ENCODE measurements at regions not wholly inside any gene's neighbourhood (a gene's known extent, or its start where the extent isn't known, plus 50 kb on each side); places are given as distances from the start of the nearest gene placed in this dataset.
"Not testable (repeated sequence)": the region's sequence is repeated elsewhere in the genome, so short reads cannot be mapped to it uniquely, and the experiment has no call there.

- H3K4me1 Mint-ChIP-seq: peaks cover 36 to 66% (median 59%) of the 10 kb centered on the region in 3 donors
- not testable (repeated sequence) for H3K27me3 Mint-ChIP-seq
- peaks cover 38 to 48% of the 10 kb centered on the region in 2 experiments for H3K4me1 ChIP-seq (ENCODE audit: control insufficient read depth in 1 of 2, extremely low read depth in 1 of 2, insufficient read depth in 2 of 2, low read length in 2 of 2)
Measured at GRCh38 chr2:195564625-195565135, 92.3 kb upstream of the SLC39A10 start.

GRCh38 chr2:195563857-195564512 lies 93.0 kb upstream of the SLC39A10 start:
- no peaks in the 10 kb centered on the region for H3K27me3 ChIP-seq (replicated peaks in 1 of 2; ENCODE audit: control insufficient read depth in 2 of 2, extremely low read depth in 1 of 2, insufficient read depth in 2 of 2, low read length in 1 of 2)
- no peaks in the 10 kb centered on the region for H3K36me3 ChIP-seq (ENCODE audit: control insufficient read depth in 2 of 2, extremely low read depth in 1 of 2, insufficient read depth in 1 of 2, low read length in 1 of 2)
- peaks cover 36 to 52% of the 10 kb centered on the region in 2 experiments for H3K4me1 ChIP-seq (ENCODE audit: control insufficient read depth in 1 of 2, extremely low read depth in 1 of 2, insufficient read depth in 2 of 2, low read length in 2 of 2)
- DNase-seq (peak in 1 of 35 experiments; percentile 40), ATAC-seq (replicated peaks in 1 of 4) (peak in 3 of 4 experiments; percentile 24 to 38 (median 24))
- WGBS (ENCODE audit: insufficient coverage): no CpG with 5 or more reads among the region's 12 CpGs
- CTCF ChIA-PET: interaction anchor here in 1 of 2 donors (0.6 to 1.4 kb wide), 4 partner anchors 12 to 671 kb away, joined by 3 to 6 read pairs (median 4); partner anchors contain the start of gene SLC39A10
- peaks cover 37 to 67% (median 59%) of the 10 kb centered on the region in 3 donors for H3K4me1 Mint-ChIP-seq
- H3K9me3 Mint-ChIP-seq: no peaks in the 10 kb centered on the region
- peak overlapping the region; percentile 88 for H3K27ac ChIP-seq (ENCODE audit: low read length)
- H3K36me3 Mint-ChIP-seq: peaks cover 3% of the 10 kb centered on the region
- H3K4me3 ChIP-seq (ENCODE audit: control insufficient read depth in 1 of 2, extremely low read depth in 1 of 2, low read length in 1 of 2): peak overlapping the region in 1 of 2 donors; percentile 11
- H3K27me3 Mint-ChIP-seq: no peaks in the 10 kb centered on the region
- H3K9me3 ChIP-seq: no peaks in the 10 kb centered on the region
- POLR2A ChIA-PET: interaction anchor here in 1 of 2 donors (0.5 to 0.6 kb wide), 2 partner anchors 11 to 598 kb away, joined by 3 to 5 read pairs; no protein-coding TSS in a partner anchor
- H3K27ac Mint-ChIP-seq: peak overlapping the region; percentile 96
- peak overlapping the region; percentile 34 to 59 (median 59) for H3K4me3 Mint-ChIP-seq

More at GRCh38 chr2:195564625-195565135, 92.3 kb upstream of the SLC39A10 start:
- H3K9me3 Mint-ChIP-seq; H3K27me3 ChIP-seq (replicated peaks in 1 of 2; ENCODE audit: control insufficient read depth in 2 of 2, extremely low read depth in 1 of 2, insufficient read depth in 2 of 2, low read length in 1 of 2); ATAC-seq (replicated peaks in 1 of 4); H3K36me3 ChIP-seq (ENCODE audit: control insufficient read depth in 2 of 2, extremely low read depth in 1 of 2, insufficient read depth in 1 of 2, low read length in 1 of 2); H3K9me3 ChIP-seq; H3K4me3 ChIP-seq (ENCODE audit: control insufficient read depth in 1 of 2, extremely low read depth in 1 of 2, low read length in 1 of 2); H3K36me3 Mint-ChIP-seq; DNase-seq: not testable (repeated sequence)
- POLR2A ChIA-PET: interaction anchor here (0.5 to 1.0 kb wide), 4 partner anchors 10 to 597 kb away, joined by 3 to 5 read pairs (median 3); no protein-coding TSS in a partner anchor
- Mint-ChIP-seq H3K27ac (peak overlapping the region; percentile 96), H3K4me3 (peak overlapping the region in 2 of 3 donors; percentile 28 to 59)
- CTCF ChIA-PET: interaction anchor here (0.6 to 1.4 kb wide), 4 partner anchors 30 to 717 kb away, joined by 3 to 6 read pairs (median 4); partner anchors contain the start of gene SLC39A10 (in 1 of the 2)
- WGBS (ENCODE audit: insufficient coverage): no CpG with 5 or more reads among the region's 8 CpGs
- H3K27ac ChIP-seq (ENCODE audit: low read length): peak overlapping the region; percentile 88

- Histone ChIP-seq H3K36me3 (ENCODE audit: control insufficient read depth in 2 of 2, extremely low read depth in 1 of 2, insufficient read depth in 1 of 2, low read length in 1 of 2) (no peaks in the 10 kb centered on the region), H3K4me1 (ENCODE audit: control insufficient read depth in 1 of 2, extremely low read depth in 1 of 2, insufficient read depth in 2 of 2, low read length in 2 of 2) (peaks cover 44 to 58% of the 10 kb centered on the region in 2 experiments), H3K27me3 (replicated peaks in 1 of 2; ENCODE audit: control insufficient read depth in 2 of 2, extremely low read depth in 1 of 2, insufficient read depth in 2 of 2, low read length in 1 of 2) (no peaks in the 10 kb centered on the region), H3K4me3 (ENCODE audit: control insufficient read depth in 1 of 2, extremely low read depth in 1 of 2, low read length in 1 of 2) (peak overlapping the region in 1 of 2 donors; percentile 16), H3K9me3 (no peaks in the 10 kb centered on the region), H3K27ac (ENCODE audit: low read length) (peak overlapping the region; percentile 88)
- peak in 1 of 35 experiments; percentile 35 for DNase-seq
- Mint-ChIP-seq H3K27me3 (no peaks in the 10 kb centered on the region), H3K9me3 (peaks cover 0 to 5% (median 0%) of the 10 kb centered on the region in 3 donors), H3K36me3 (peaks cover 3% of the 10 kb centered on the region), H3K27ac (peak overlapping the region; percentile 98), H3K4me1 (peaks cover 46 to 75% (median 68%) of the 10 kb centered on the region in 3 donors), H3K4me3 (peak overlapping the region; percentile 54 to 75 (median 68))
- no CpG with 5 or more reads among the region's 28 CpGs for WGBS (ENCODE audit: insufficient coverage)
- ChIA-PET POLR2A (interaction anchor here (0.6 to 1.3 kb wide), 6 partner anchors 7 to 94 kb away, joined by 3 to 7 read pairs (median 5); partner anchors contain the start of gene SLC39A10 (in 2 of the 2)), CTCF (interaction anchor here (0.6 to 4.9 kb wide), 6 partner anchors 94 to 713 kb away, joined by 3 to 52 read pairs (median 11); partner anchors contain the start of gene SLC39A10 (in 1 of the 2))
- no peak for ATAC-seq (replicated peaks in 1 of 4)
Measured at GRCh38 chr2:195562570-195563566, 94.2 kb upstream of the SLC39A10 start.

GRCh38 chr2:195561116-195561921 lies 95.7 kb upstream of the SLC39A10 start:
- H3K4me3 ChIP-seq (ENCODE audit: control insufficient read depth in 1 of 2, extremely low read depth in 1 of 2, low read length in 1 of 2): no peak overlapping the region
- H3K4me3 Mint-ChIP-seq: peak overlapping the region; percentile 54 to 75 (median 55)
- H3K27me3 ChIP-seq (replicated peaks in 1 of 2; ENCODE audit: control insufficient read depth in 2 of 2, extremely low read depth in 1 of 2, insufficient read depth in 2 of 2, low read length in 1 of 2): no peaks in the 10 kb centered on the region
- WGBS (ENCODE audit: insufficient coverage): 83% methylated on average over 4 of the region's 6 CpGs
- ATAC-seq (replicated peaks in 1 of 4) (no peak), DNase-seq (no peak)
- ChIA-PET CTCF (interaction anchor here (0.6 to 4.9 kb wide), 16 partner anchors 8 to 651 kb away, joined by 3 to 52 read pairs (median 4); partner anchors contain the start of gene SLC39A10 (in 1 of the 2)), POLR2A (interaction anchor here (0.6 to 2.9 kb wide), 10 partner anchors 14 to 552 kb away, joined by 3 to 22 read pairs (median 5); partner anchors contain the start of gene SLC39A10 (in 2 of the 2))
- no peaks in the 10 kb centered on the region for H3K9me3 ChIP-seq
- peak overlapping the region; percentile 98 for H3K27ac Mint-ChIP-seq
- H3K4me1 Mint-ChIP-seq: peaks cover 53 to 80% (median 72%) of the 10 kb centered on the region in 3 donors
- peaks cover 52 to 71% of the 10 kb centered on the region in 2 experiments for H3K4me1 ChIP-seq (ENCODE audit: control insufficient read depth in 1 of 2, extremely low read depth in 1 of 2, insufficient read depth in 2 of 2, low read length in 2 of 2)
- peak overlapping the region; percentile 87 for H3K27ac ChIP-seq (ENCODE audit: low read length)
- peaks cover 0 to 5% (median 0%) of the 10 kb centered on the region in 3 donors for H3K9me3 Mint-ChIP-seq
- peaks cover 3% of the 10 kb centered on the region for H3K36me3 Mint-ChIP-seq
- no peaks in the 10 kb centered on the region for H3K27me3 Mint-ChIP-seq
- H3K36me3 ChIP-seq (ENCODE audit: control insufficient read depth in 2 of 2, extremely low read depth in 1 of 2, insufficient read depth in 1 of 2, low read length in 1 of 2): no peaks in the 10 kb centered on the region

- Histone ChIP-seq H3K4me3 (ENCODE audit: control insufficient read depth in 1 of 2, extremely low read depth in 1 of 2, low read length in 1 of 2) (peak overlapping the region in 1 of 2 donors; percentile 15), H3K4me1 (ENCODE audit: control insufficient read depth in 1 of 2, extremely low read depth in 1 of 2, insufficient read depth in 2 of 2, low read length in 2 of 2) (peaks cover 52 to 71% of the 10 kb centered on the region in 2 experiments), H3K36me3 (ENCODE audit: control insufficient read depth in 2 of 2, extremely low read depth in 1 of 2, insufficient read depth in 1 of 2, low read length in 1 of 2) (no peaks in the 10 kb centered on the region), H3K27ac (ENCODE audit: low read length) (peak overlapping the region; percentile 87), H3K9me3 (no peaks in the 10 kb centered on the region), H3K27me3 (replicated peaks in 1 of 2; ENCODE audit: control insufficient read depth in 2 of 2, extremely low read depth in 1 of 2, insufficient read depth in 2 of 2, low read length in 1 of 2) (no peaks in the 10 kb centered on the region)
- ChIA-PET CTCF (interaction anchor here (0.6 to 4.9 kb wide), 21 partner anchors 9 to 1086 kb away, joined by 3 to 52 read pairs (median 5); partner anchors contain the start of gene SLC39A10 (in 1 of the 2)), POLR2A (interaction anchor here (0.6 to 2.9 kb wide), 12 partner anchors 10 to 553 kb away, joined by 3 to 22 read pairs (median 5); partner anchors contain the start of gene SLC39A10 (in 1 of the 2))
- peaks cover 0 to 5% (median 0%) of the 10 kb centered on the region in 3 donors for H3K9me3 Mint-ChIP-seq
- WGBS (ENCODE audit: insufficient coverage): 0% methylated on average over 1 of the region's 10 CpGs
- H3K4me3 Mint-ChIP-seq: peak overlapping the region; percentile 51 to 75 (median 61)
- no peak for DNase-seq
- H3K36me3 Mint-ChIP-seq: peaks cover 3% of the 10 kb centered on the region
- ATAC-seq (replicated peaks in 1 of 4): no peak
- H3K4me1 Mint-ChIP-seq: peaks cover 57 to 82% (median 78%) of the 10 kb centered on the region in 3 donors
- no peaks in the 10 kb centered on the region for H3K27me3 Mint-ChIP-seq
- H3K27ac Mint-ChIP-seq: peak overlapping the region; percentile 98
Measured at GRCh38 chr2:195560209-195560895, 96.7 kb upstream of the SLC39A10 start.

Data from T-cell (primary cell).